ENCODE measurements at regions not wholly inside any gene's neighbourhood (a gene's known extent, or its start where the extent isn't known, plus 50 kb on each side); places are given as distances from the start of the nearest gene placed in this dataset.

GRCh38 chr6:33895296-33895695 is 91.5 kb upstream of the MLN start:
- no peak for DNase-seq
- TF ChIP-seq CTCF (conservative IDR thresholded peaks at IDR 0.05) (no peak), EZH2 (IDR thresholded peaks at IDR 0.05; ENCODE audit: low read depth) (no peak)
- no peaks in the 10 kb centered on the region for H3K36me3 ChIP-seq (ENCODE audit: low read depth)
- intact Hi-C loops (cut with micrococcal nuclease; ENCODE audit: unreplicated experiment) = no loop called here
- H3K27me3 ChIP-seq (ENCODE audit: insufficient read depth, low read depth) = peaks cover 98% of the 10 kb centered on the region
- H3K79me2 ChIP-seq (ENCODE audit: low read depth) = no peaks in the 10 kb centered on the region
- no peak overlapping the region for H2AFZ ChIP-seq
- ChIA-PET CTCF (interaction anchor here (0.6 kb wide), 1 partner anchor 15 kb away, joined by 4 read pairs; no protein-coding TSS in a partner anchor), POLR2A (ENCODE audit: unreplicated experiment) (no interaction called here)
- no peak overlapping the region for H3K4me2 ChIP-seq
- no peak overlapping the region for H3K27ac ChIP-seq
- H4K20me1 ChIP-seq (ENCODE audit: insufficient read depth) = no peaks in the 10 kb centered on the region
- no peaks in the 10 kb centered on the region for H3K4me1 ChIP-seq (replicated peaks; ENCODE audit: insufficient read depth)
- H3K9me2 ChIP-seq (ENCODE audit: insufficient read depth) = no peaks in the 10 kb centered on the region
- H3K4me3 ChIP-seq = no peak overlapping the region
- H3F3A ChIP-seq (ENCODE audit: insufficient read depth, low read depth) = no peaks in the 10 kb centered on the region
- H3K9me3 ChIP-seq (ENCODE audit: insufficient read depth, low read depth) = no peaks in the 10 kb centered on the region; the same call in 1 of the 2 replicates
- no TSS peak for BruUV-seq (replicated peaks)

- no peaks in the 10 kb centered on the region for H3F3A ChIP-seq (ENCODE audit: insufficient read depth, low read depth)
- no peaks in the 10 kb centered on the region for H3K4me1 ChIP-seq (replicated peaks; ENCODE audit: insufficient read depth)
- BruUV-seq (replicated peaks) = no TSS peak
- no peak overlapping the region for H3K4me3 ChIP-seq
- no peaks in the 10 kb centered on the region for H3K79me2 ChIP-seq (ENCODE audit: low read depth)
- no peaks in the 10 kb centered on the region for H3K9me2 ChIP-seq (ENCODE audit: insufficient read depth)
- H3K27ac ChIP-seq = no peak overlapping the region
- H3K9me3 ChIP-seq (ENCODE audit: insufficient read depth, low read depth) = no peaks in the 10 kb centered on the region; the same call in 1 of the 2 replicates
- ChIA-PET CTCF (interaction anchor here (0.6 kb wide), 1 partner anchor 14 kb away, joined by 4 read pairs; no protein-coding TSS in a partner anchor), POLR2A (ENCODE audit: unreplicated experiment) (no interaction called here)
- peaks cover 98% of the 10 kb centered on the region for H3K27me3 ChIP-seq (ENCODE audit: insufficient read depth, low read depth)
- H3K36me3 ChIP-seq (ENCODE audit: low read depth) = no peaks in the 10 kb centered on the region
- H2AFZ ChIP-seq = no peak overlapping the region
- TF ChIP-seq CTCF (conservative IDR thresholded peaks at IDR 0.05) (no peak), EZH2 (IDR thresholded peaks at IDR 0.05; ENCODE audit: low read depth) (no peak)
- no peaks in the 10 kb centered on the region for H4K20me1 ChIP-seq (ENCODE audit: insufficient read depth)
- intact Hi-C loops (cut with micrococcal nuclease; ENCODE audit: unreplicated experiment) = no loop called here
- H3K4me2 ChIP-seq = no peak overlapping the region
- no peak for DNase-seq
Measured at GRCh38 chr6:33894438-33894837, 90.6 kb upstream of the MLN start.

- intact Hi-C loops (cut with micrococcal nuclease; ENCODE audit: unreplicated experiment) = no loop called here
- Histone ChIP-seq H3K4me3 (no peak overlapping the region), H3K4me2 (no peak overlapping the region), H3K36me3 (ENCODE audit: low read depth) (no peaks in the 10 kb centered on the region), H3F3A (ENCODE audit: insufficient read depth, low read depth) (no peaks in the 10 kb centered on the region), H2AFZ (no peak overlapping the region), H4K20me1 (ENCODE audit: insufficient read depth) (no peaks in the 10 kb centered on the region), H3K9me2 (ENCODE audit: insufficient read depth) (no peaks in the 10 kb centered on the region), H3K27me3 (ENCODE audit: insufficient read depth, low read depth) (peaks cover 97% of the 10 kb centered on the region), H3K9me3 (ENCODE audit: insufficient read depth, low read depth) (no peaks in the 10 kb centered on the region; the same call in 1 of the 2 replicates), H3K79me2 (ENCODE audit: low read depth) (no peaks in the 10 kb centered on the region), H3K4me1 (replicated peaks; ENCODE audit: insufficient read depth) (no peaks in the 10 kb centered on the region), H3K27ac (no peak overlapping the region)
- ChIA-PET POLR2A (ENCODE audit: unreplicated experiment) (no interaction called here), CTCF (no interaction called here)
- TF ChIP-seq EZH2 (IDR thresholded peaks at IDR 0.05; ENCODE audit: low read depth) (no peak), CTCF (conservative IDR thresholded peaks at IDR 0.05) (no peak)
- no peak for DNase-seq
- BruUV-seq (replicated peaks) = no TSS peak
Measured at GRCh38 chr6:33892581-33893346, 89.0 kb upstream of the MLN start.
